ENCODE measurements at regions not wholly inside any gene's neighbourhood (a gene's known extent, or its start where the extent isn't known, plus 50 kb on each side); places are given as distances from the start of the nearest gene placed in this dataset.
"Not testable (repeated sequence)": the region's sequence is repeated elsewhere in the genome, so short reads cannot be mapped to it uniquely, and the experiment has no call there.

DNA sequence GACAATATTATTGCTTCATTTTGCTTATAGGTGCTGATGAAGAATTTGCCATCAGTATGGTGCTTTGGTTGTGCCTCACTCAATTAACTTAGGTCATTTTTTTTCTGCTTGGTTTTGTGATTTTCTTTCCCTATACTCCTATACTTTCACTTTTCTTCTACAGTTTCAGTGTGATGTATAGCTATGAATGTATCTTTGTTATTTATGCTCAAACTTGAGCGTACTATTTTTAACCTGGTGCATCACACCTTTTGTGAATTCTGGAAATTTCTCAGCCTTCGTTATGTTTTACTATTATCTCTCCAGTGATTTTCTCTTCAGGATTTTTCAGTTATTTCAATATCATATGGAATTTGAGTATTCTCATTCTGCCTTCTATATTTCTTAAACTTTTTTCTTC lies 2035.3 kb upstream of the LRRTM1 start:
- no peak overlapping the region for H3K27ac Mint-ChIP-seq
- H3K4me3 Mint-ChIP-seq, result no peak overlapping the region
- DNase-seq, result no peak
- H3K4me1 Mint-ChIP-seq (ENCODE audit: low read depth), result no peaks in the 10 kb centered on the region
- no peaks in the 10 kb centered on the region for H3K36me3 Mint-ChIP-seq (ENCODE audit: low read depth)
- no peaks in the 10 kb centered on the region for H3K27me3 Mint-ChIP-seq
- H3K9me3 Mint-ChIP-seq, result peaks cover 5% of the 10 kb centered on the region

DNA sequence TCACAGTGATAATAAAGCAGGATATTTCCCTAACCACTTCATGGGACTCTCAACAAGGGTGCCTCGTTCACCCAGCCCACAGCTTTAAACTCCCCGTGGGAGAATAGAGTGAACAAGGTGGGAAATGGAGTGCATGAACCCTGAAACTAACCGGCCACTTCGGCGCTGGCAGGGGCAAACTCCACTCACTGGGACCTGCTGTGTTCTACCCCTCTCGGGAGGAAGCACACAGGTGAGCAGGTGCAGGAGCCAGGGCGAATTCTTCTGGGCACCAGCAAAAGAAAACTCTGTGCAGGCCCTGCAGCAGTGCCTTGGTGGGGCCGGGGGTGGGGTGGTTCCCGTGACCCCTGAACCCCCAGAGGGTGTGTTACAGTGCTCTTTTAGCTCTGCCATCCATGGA lies 2029.1 kb upstream of the LRRTM1 start:
- Mint-ChIP-seq H3K4me3 (no peak overlapping the region), H3K36me3 (ENCODE audit: low read depth) (no peaks in the 10 kb centered on the region), H3K27ac (no peak overlapping the region), H3K9me3 (peaks cover 4% of the 10 kb centered on the region), H3K4me1 (ENCODE audit: low read depth) (no peaks in the 10 kb centered on the region), H3K27me3 (no peaks in the 10 kb centered on the region)
- no peak for DNase-seq

DNA sequence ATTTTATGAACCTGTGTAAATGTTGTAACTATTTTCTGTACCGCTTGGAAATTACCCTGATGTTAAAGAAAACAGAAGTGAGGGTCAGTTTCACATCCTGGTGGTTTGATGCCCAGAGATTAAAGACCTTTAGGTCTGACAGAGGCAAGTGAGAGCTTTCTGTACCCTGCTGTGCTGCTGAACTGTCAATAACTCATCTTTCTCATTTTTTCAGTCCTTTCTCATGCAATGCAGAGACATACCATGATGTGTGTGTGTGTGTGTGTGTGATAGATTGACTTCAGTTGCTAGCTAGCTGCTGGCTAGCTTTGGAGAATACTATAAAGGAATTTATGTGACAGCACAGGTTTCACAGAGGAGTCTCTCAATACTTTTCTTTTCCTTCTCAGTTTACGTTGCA lies 2025.6 kb upstream of the LRRTM1 start:
- peaks cover 10% of the 10 kb centered on the region for H3K9me3 Mint-ChIP-seq
- H3K27ac Mint-ChIP-seq, result no peak overlapping the region
- no peaks in the 10 kb centered on the region for H3K27me3 Mint-ChIP-seq
- H3K4me3 Mint-ChIP-seq, result no peak overlapping the region
- DNase-seq, result no peak
- H3K36me3 Mint-ChIP-seq (ENCODE audit: low read depth), result no peaks in the 10 kb centered on the region
- no peaks in the 10 kb centered on the region for H3K4me1 Mint-ChIP-seq (ENCODE audit: low read depth)

- not testable (repeated sequence) for H3K36me3 Mint-ChIP-seq (ENCODE audit: low read depth); H3K4me3 Mint-ChIP-seq; H3K9me3 Mint-ChIP-seq; H3K4me1 Mint-ChIP-seq (ENCODE audit: low read depth); H3K27me3 Mint-ChIP-seq; H3K27ac Mint-ChIP-seq; DNase-seq
Measured at GRCh38 chr2:82326180-82326767, 2021.7 kb upstream of the LRRTM1 start.

GRCh38 chr2:82320296-82320695 lies 2015.7 kb upstream of the LRRTM1 start:
- H3K4me3 Mint-ChIP-seq, result no peak overlapping the region
- H3K9me3 Mint-ChIP-seq, result peaks cover 11% of the 10 kb centered on the region
- H3K4me1 Mint-ChIP-seq (ENCODE audit: low read depth), result no peaks in the 10 kb centered on the region
- no peak for DNase-seq
- H3K27me3 Mint-ChIP-seq, result no peaks in the 10 kb centered on the region
- no peaks in the 10 kb centered on the region for H3K36me3 Mint-ChIP-seq (ENCODE audit: low read depth)
- H3K27ac Mint-ChIP-seq, result no peak overlapping the region

GRCh38 chr2:82317012-82317411 lies 2012.5 kb upstream of the LRRTM1 start:
- DNase-seq, result no peak
- Mint-ChIP-seq H3K9me3 (peaks cover 10% of the 10 kb centered on the region), H3K4me1 (ENCODE audit: low read depth) (no peaks in the 10 kb centered on the region), H3K27me3 (no peaks in the 10 kb centered on the region), H3K27ac (no peak overlapping the region), H3K4me3 (no peak overlapping the region), H3K36me3 (ENCODE audit: low read depth) (no peaks in the 10 kb centered on the region)

DNA sequence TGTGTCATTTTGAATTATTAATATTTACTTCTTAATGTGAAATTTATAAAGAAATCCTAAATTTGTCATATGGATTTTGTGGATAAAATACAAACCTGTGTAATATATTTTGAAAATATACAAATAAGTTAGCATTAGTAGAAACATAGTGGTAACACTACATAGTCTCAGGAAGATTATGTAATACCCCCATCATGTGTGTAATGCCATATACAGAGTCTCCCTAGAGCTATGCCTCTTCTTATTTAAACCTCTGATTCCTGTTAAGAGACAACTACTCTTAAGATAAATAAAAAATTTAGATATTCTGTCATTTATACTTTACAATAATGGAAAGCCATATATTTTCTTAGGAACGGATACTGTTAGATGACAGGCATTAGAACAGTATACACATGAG lies 2012.0 kb upstream of the LRRTM1 start:
- Mint-ChIP-seq H3K36me3 (ENCODE audit: low read depth) (no peaks in the 10 kb centered on the region), H3K4me1 (ENCODE audit: low read depth) (no peaks in the 10 kb centered on the region), H3K27ac (no peak overlapping the region), H3K27me3 (no peaks in the 10 kb centered on the region), H3K9me3 (peaks cover 10% of the 10 kb centered on the region), H3K4me3 (no peak overlapping the region)
- DNase-seq, result no peak

DNA sequence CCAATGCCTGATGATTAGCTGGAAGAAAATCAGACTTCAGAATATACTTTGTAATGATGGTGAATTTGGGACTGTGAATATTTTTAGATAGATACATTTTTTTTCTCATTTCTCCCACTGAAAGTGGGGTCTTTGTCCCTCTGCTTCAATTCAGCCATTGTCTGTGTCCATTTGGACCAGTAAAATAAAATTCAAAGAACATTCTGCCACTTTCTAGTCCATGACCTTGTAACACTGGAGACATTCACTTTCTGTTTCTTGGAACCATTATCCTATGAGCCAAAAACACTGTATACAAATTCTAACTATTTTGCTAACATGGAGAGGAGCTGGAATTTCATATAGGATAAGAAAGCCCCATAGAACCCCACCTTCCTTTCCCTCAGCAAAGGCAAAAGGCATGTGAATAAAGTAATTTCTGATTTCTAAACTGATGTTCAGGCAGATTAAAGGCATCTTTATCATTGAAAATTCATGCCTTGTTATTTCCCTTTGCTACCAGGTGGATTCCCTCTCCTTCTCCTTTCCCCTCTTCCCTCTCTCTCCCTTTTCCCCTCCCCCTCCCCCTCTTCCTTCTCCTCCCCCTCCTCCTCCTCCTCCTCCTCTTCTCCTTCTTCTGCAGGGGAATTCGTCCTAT lies 2010.4 kb upstream of the LRRTM1 start:
- Mint-ChIP-seq H3K27ac (no peak overlapping the region), H3K4me3 (no peak overlapping the region), H3K4me1 (ENCODE audit: low read depth) (no peaks in the 10 kb centered on the region), H3K27me3 (no peaks in the 10 kb centered on the region), H3K36me3 (ENCODE audit: low read depth) (no peaks in the 10 kb centered on the region), H3K9me3 (peaks cover 7% of the 10 kb centered on the region)
- DNase-seq, result no peak

DNA sequence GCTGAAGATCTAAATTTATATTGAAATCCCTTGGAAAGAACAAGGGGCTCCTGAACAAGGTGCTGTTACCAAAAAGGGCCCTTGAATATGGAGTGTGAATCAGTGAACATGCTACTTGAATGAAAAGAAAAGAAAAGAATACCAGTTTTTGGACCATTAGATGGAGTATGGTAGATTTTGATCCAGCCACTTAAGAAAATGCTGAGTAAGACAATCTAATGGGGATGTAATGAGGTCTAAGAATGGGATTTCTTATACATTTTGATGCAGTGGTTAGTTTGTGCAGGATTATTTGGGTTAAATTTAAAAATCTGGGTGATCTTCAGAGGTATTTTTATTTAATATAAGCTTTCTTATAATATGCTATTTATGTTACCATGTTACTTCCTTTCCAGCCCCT lies 2003.0 kb upstream of the LRRTM1 start:
- Mint-ChIP-seq H3K4me1 (ENCODE audit: low read depth) (no peaks in the 10 kb centered on the region), H3K4me3 (no peak overlapping the region), H3K27me3 (no peaks in the 10 kb centered on the region), H3K27ac (no peak overlapping the region), H3K9me3 (peaks cover 14% of the 10 kb centered on the region), H3K36me3 (ENCODE audit: low read depth) (no peaks in the 10 kb centered on the region)
- DNase-seq, result no peak

DNA sequence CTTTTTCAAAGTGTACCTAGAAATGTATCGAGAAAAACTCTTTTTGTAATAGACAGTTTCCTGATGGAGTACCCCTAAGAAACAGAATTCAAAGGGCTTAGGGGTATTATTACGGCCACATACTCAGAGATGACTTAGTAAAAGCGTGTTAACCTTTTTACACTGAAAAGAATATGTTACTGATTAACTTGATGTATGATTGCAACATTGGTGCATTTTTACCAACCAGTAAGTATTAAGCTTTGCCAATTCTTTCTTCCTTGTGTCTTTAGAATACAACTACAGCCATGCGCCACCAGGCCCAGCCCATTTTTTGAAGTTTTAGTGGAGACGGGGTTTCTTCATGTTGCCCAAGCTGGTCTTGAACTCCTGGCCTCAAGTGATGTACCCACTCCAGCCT lies 1997.0 kb upstream of the LRRTM1 start:
- Mint-ChIP-seq H3K4me1 (ENCODE audit: low read depth) (no peaks in the 10 kb centered on the region), H3K9me3 (peaks cover 23% of the 10 kb centered on the region)
- DNase-seq, result no peak

DNA sequence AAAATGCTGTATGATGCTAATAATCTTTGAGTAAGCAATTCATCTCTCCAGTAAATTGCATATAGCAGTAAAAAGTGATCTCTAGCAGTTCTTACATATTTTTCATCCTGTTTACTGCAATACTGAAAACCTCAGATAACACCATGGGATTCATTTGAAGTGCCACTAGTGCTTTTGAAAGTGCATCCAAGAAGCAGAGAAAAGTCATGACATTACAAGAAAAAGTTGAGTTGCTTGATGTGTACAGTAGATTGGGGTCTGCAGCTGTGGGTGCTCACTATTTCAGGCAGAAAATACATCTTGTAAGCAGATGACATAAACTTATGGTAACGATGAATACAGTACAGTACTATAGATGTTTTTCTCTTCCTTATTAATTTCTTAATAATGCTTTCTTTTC lies 1984.9 kb upstream of the LRRTM1 start:
- no peak overlapping the region for H3K27ac Mint-ChIP-seq
- H3K36me3 Mint-ChIP-seq (ENCODE audit: low read depth), result no peaks in the 10 kb centered on the region
- H3K9me3 Mint-ChIP-seq, result peaks cover 16% of the 10 kb centered on the region
- no peak for DNase-seq
- no peaks in the 10 kb centered on the region for H3K27me3 Mint-ChIP-seq
- no peaks in the 10 kb centered on the region for H3K4me1 Mint-ChIP-seq (ENCODE audit: low read depth)
- H3K4me3 Mint-ChIP-seq, result no peak overlapping the region

More for the DNA sequence above, 1997.0 kb upstream of the LRRTM1 start:
- no peak overlapping the region for H3K27ac Mint-ChIP-seq
- H3K27me3 Mint-ChIP-seq, result no peaks in the 10 kb centered on the region
- H3K4me3 Mint-ChIP-seq, result no peak overlapping the region
- H3K36me3 Mint-ChIP-seq (ENCODE audit: low read depth), result no peaks in the 10 kb centered on the region

DNA sequence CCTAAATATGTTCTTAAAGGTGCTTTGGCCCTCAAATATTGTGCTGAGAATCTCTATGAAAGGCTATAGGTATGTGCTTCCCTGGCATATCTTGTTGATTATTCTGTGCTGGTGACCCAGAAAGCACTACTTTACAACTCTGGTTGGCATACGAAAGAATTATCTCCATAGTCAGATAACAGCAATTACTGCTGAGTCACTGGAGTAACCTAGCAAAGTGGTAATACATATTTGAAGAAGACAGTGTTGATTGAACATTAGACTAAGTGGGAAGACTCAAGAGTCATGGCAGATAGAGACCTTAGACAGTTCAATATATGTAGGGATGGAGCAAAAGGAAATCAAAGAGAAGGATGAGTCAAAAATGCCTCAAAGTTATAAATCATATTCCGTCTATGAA lies 1978.5 kb upstream of the LRRTM1 start:
- no peak overlapping the region for H3K4me3 Mint-ChIP-seq
- no peak overlapping the region for H3K27ac Mint-ChIP-seq
- no peaks in the 10 kb centered on the region for H3K27me3 Mint-ChIP-seq
- no peak for DNase-seq
- peaks cover 17% of the 10 kb centered on the region for H3K9me3 Mint-ChIP-seq
- no peaks in the 10 kb centered on the region for H3K4me1 Mint-ChIP-seq (ENCODE audit: low read depth)
- no peaks in the 10 kb centered on the region for H3K36me3 Mint-ChIP-seq (ENCODE audit: low read depth)

DNA sequence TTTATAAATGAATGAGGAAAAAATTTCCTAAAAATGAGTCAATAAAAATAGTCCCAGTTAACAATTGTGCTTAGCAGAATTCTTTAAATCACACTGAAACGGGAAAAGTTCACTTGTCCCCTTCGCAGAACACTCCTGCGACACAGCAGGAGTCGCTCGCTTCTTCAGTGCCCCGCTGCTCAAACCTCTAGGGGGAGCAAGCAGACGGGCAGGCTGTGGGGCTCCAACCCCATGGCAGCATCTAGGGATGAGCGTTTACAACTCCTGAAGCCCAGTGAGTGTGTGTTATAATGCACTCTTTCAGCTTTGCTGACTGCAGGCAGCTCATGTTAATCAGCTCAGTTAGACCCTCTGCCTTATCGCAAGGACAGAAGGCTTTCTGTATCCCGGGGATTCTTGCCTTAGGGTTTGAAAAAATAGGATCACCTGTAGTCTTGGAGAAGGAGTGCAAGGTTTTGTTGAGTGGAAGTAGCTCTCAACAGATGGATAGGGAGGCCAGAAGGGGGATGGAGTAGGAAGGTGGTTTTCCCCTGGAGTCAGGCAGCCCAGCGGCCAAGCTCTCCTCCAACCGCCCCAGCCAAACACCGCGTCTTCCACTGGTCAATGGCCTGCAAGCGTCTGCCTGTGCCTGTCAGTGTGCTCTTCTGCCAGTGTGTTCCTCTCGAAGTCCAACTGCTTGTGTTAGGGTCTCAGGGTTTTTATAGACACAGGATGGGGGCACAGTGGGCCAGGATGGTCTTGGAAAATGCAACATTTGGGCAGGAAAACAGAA lies 1977.7 kb upstream of the LRRTM1 start:
- Mint-ChIP-seq H3K36me3 (ENCODE audit: low read depth) (no peaks in the 10 kb centered on the region), H3K27ac (no peak overlapping the region)

GRCh38 chr2:82279367-82279766 lies 1974.8 kb upstream of the LRRTM1 start:
- Mint-ChIP-seq H3K36me3 (ENCODE audit: low read depth) (no peaks in the 10 kb centered on the region), H3K27me3 (no peaks in the 10 kb centered on the region), H3K4me3 (no peak overlapping the region), H3K9me3 (peaks cover 16% of the 10 kb centered on the region), H3K27ac (no peak overlapping the region), H3K4me1 (ENCODE audit: low read depth) (no peaks in the 10 kb centered on the region)
- no peak for DNase-seq

More for the DNA sequence above, 1977.7 kb upstream of the LRRTM1 start:
- H3K9me3 Mint-ChIP-seq, result peaks cover 14% of the 10 kb centered on the region
- H3K4me3 Mint-ChIP-seq, result no peak overlapping the region
- no peaks in the 10 kb centered on the region for H3K4me1 Mint-ChIP-seq (ENCODE audit: low read depth)
- H3K27me3 Mint-ChIP-seq, result no peaks in the 10 kb centered on the region
- DNase-seq, result no peak

GRCh38 chr2:82278416-82278815 lies 1973.9 kb upstream of the LRRTM1 start:
- H3K4me3 Mint-ChIP-seq, result no peak overlapping the region
- H3K36me3 Mint-ChIP-seq (ENCODE audit: low read depth), result no peaks in the 10 kb centered on the region
- DNase-seq, result no peak
- no peak overlapping the region for H3K27ac Mint-ChIP-seq
- H3K9me3 Mint-ChIP-seq, result peaks cover 18% of the 10 kb centered on the region
- H3K27me3 Mint-ChIP-seq, result no peaks in the 10 kb centered on the region
- no peaks in the 10 kb centered on the region for H3K4me1 Mint-ChIP-seq (ENCODE audit: low read depth)
